ENCODE measurements at regions not wholly inside any gene's neighbourhood (a gene's known extent, or its start where the extent isn't known, plus 50 kb on each side); places are given as distances from the start of the nearest gene placed in this dataset.

DNA sequence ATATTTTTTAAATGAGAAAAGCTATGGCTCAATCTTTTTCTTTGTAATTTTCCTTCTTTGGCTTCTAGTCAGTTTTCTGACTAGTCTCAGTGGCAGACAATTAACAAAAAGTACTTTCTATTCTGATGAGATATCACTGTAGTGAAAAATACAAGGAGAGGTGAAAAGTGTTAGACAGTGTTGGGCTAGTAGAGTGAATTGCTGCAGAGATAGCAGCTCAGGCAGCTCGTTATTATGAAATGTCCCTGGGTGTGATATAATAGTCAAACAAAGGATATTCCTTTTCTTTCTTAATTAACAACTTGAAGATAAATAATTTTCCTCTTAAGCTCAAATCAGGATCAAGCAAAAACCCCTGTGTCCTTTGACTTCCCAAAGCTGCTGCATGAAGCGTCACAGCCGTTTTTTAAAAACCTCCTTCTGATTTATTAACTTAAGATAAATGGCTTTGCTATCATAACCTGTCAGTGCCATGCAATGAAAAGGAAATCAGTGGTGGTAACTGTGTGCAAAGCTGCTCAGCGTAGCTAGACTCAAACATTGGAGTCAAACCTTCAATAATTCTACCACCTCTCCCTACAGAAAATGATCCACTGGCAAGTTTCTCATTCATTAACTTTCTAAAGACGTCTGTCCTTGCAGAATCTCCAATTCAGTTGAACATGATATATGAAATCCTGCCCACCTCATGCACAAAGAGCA lies 646.6 kb upstream of the PTBP2 start:
- DNase-seq (ENCODE audit: low spot score), result no peak
- in situ Hi-C loops (cut with HindIII; ENCODE audit: extremely low pct_ligation_motif_present, low pct_unique_long_range_greater_than_20kb) (no loop called here), intact Hi-C loops (cut with micrococcal nuclease; ENCODE audit: unreplicated experiment) (no loop called here)
- BruUV-seq (replicated peaks), result no TSS peak
- 2% methylated on average over 5 of the region's 5 CpGs for WGBS (ENCODE audit: low lambda C conversion rate)
- H3K27me3 ChIP-seq (ENCODE audit: control insufficient read depth in 1 of 2, insufficient read depth in 2 of 2, low read length in 2 of 2), result no peaks in the 10 kb centered on the region
- H3K9ac ChIP-seq (ENCODE audit: insufficient read depth, low read depth, low read length), result no peak overlapping the region
- FAIRE-seq, result no peak
- H3K4me3 ChIP-seq (replicated peaks in 1 of 3; ENCODE audit: insufficient read depth in 1 of 3, low read depth in 2 of 3, low read length in 3 of 3), result no peak overlapping the region
- peaks cover 13% of the 10 kb centered on the region for H3K9me3 ChIP-seq (ENCODE audit: low read length)
- H3K79me2 ChIP-seq (ENCODE audit: insufficient read depth, low read length), result no peaks in the 10 kb centered on the region
- no peak overlapping the region for H3K27ac ChIP-seq (ENCODE audit: extremely low read length, insufficient read depth, low read length)
- no peak overlapping the region for H2AFZ ChIP-seq (ENCODE audit: low read length)
- POLR2A ChIA-PET, result no interaction called here
- no peaks in the 10 kb centered on the region for H4K20me1 ChIP-seq (ENCODE audit: insufficient read depth, low read length)
- H3K4me1 ChIP-seq (ENCODE audit: insufficient read depth, low read length), result no peaks in the 10 kb centered on the region
- H3K36me3 ChIP-seq (replicated peaks in 1 of 2; ENCODE audit: control insufficient read depth in 1 of 2, insufficient read depth in 2 of 2, low read length in 2 of 2), result no peaks in the 10 kb centered on the region
- CTCF ChIA-PET (ENCODE audit: low intra/inter-chr PET ratio, low total read pairs), result no interaction called here
- ATAC-seq, result no peak
- H3K4me2 ChIP-seq (ENCODE audit: low read depth, low read length), result no peak overlapping the region
- TF ChIP-seq ZNF605 (CRISPR knock-in tag; IDR thresholded peaks at IDR 0.05) (no peak), ERF (CRISPR knock-in tag; IDR thresholded peaks at IDR 0.05) (no peak), RERE (CRISPR knock-in tag; IDR thresholded peaks at IDR 0.05; ENCODE audit: low read depth) (no peak)
